ENCODE measurements at regions not wholly inside any gene's neighbourhood (a gene's known extent, or its start where the extent isn't known, plus 50 kb on each side); places are given as distances from the start of the nearest gene placed in this dataset.

DNA sequence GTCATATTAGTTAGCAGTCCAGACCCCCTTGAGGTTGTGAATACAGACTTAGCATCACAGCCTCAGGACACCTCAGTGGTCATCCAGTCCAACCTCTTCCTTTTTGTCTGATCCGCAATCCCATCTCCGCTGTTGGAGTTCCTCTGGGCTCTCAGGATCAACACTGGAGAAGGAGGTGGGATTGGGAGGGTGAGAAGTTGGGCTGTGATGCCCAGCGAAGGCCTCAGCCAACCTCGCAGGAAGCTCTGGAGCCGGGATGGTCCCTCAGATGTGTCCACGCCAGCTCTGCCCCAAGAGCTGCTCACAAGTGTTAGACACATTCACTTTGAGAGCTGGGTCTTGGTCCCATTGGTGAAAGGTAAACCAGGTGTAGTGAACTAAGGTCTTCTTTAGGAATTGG lies 74.9 kb upstream of the AFF3 start:
- TF ChIP-seq GATA3 (IDR thresholded peaks at IDR 0.05; ENCODE audit: low read depth, low read length) (no peak), GATA2 (IDR thresholded peaks at IDR 0.05; ENCODE audit: low read depth, low read length) (no peak)
